HG03135 (cell line): ENCODE measurements at regions not wholly inside any gene's neighbourhood (a gene's known extent, or its start where the extent isn't known, plus 50 kb on each side); places are given as distances from the start of the nearest gene placed in this dataset.

ENCODE experiments used
- ATAC-seq: cut with Tn5 transposase; IDR thresholded peaks from one replicate; pipeline ENCODE4 v1.9.1; 2021; ENCODE audit warnings: mild to moderate bottlenecking, moderate library complexity; ENCODE audit not compliant: unreplicated experiment

GRCh38 chr5:117055517-117055916, 480.9 kb upstream of the SEMA6A start:
- ATAC-seq: no peak

DNA sequence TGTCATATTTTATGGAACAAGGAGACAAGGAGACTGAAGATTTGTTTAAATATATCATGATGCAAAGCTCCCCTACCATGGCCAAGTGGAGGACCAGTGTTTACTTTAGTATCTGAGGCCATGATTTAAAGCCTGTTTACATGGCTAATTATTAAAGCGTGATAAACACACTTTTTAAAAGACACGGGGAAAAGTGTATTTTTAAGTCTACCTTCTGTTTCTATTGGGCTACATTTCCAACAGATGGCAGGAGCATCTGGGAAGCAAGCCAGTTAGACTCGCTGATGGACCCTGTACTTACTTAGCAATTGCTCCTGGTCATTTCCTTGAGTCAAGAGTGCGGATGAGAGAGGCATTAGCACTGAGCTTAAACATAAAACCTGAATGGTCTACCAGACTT, 480.3 kb upstream of the SEMA6A start:
- ATAC-seq: no peak

- no peak for ATAC-seq
Observed at GRCh38 chr5:117054141-117054540, 479.5 kb upstream of the SEMA6A start.

- no peak for ATAC-seq
Observed at GRCh38 chr5:117041926-117042595, 467.4 kb upstream of the SEMA6A start.

- no peak for ATAC-seq
Observed at GRCh38 chr5:117039035-117039434, 464.4 kb upstream of the SEMA6A start.

DNA sequence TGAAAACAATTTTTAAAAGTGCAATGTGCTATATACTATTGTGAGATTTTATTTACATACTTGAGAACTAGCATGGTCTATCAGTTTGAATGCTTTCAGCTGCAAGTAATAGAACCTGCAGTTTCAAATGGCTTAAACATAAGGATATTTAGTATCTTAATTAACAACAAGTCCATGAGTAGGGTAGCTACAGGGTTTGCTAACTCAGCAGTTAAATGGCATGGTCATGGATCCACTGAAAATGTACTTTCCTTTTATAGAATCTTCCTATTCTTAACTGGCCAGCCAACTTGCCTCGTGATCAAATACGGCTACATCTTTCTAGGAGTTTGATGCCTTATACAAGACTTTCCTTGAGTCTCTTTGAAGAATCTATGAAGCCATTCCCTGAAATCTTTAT, 452.8 kb upstream of the SEMA6A start:
- ATAC-seq: no peak

DNA sequence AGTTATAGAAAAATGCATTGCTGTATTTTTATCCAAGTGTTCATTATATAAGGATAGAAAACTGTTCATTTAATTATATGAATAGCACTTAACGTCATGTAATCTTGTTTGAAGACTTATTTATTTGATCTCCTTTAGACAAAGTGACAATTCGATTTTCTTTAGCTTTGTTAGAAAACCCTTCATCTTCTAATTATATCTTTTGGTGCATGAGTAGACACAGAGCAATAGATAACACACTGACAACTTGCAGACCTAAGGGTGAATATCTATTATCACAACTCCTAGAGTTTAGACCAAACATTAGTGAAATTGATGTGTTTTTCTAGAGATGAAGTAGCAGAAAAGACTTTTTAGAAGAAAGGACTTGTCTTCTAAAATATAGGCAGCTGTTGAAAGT, 446.4 kb upstream of the SEMA6A start:
- no peak for ATAC-seq

DNA sequence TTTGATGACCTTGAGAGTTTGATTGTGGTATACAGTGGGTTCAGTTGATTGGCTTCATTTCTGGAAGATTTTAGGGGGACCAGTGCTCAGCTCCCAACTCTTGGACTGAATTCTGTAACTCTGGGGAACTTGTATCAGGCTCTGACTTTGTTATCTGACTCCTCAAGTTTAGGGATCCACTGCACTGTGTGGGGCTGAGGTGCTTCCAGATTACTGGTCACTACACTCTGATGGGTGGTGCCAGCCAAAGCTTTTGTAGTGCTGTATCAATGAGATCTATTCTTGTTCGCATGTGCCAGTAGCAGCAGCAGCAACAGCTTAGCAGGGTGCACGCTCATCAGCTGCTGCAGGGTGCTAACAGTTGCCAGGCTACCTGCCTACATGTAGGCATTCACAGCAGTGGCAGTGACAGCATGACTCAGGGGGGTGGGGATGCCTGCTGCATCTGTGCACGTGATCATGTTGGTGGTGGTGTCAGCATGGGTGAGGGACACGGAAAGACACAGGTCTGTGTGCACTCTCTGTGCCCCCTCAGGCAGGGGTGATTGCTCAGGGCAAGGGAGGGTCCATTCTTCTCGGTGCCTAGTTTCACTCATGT, 438.8 kb upstream of the SEMA6A start:
- ATAC-seq: no peak

- ATAC-seq: no peak
Observed at GRCh38 chr5:117010574-117010973, 436.0 kb upstream of the SEMA6A start.

DNA sequence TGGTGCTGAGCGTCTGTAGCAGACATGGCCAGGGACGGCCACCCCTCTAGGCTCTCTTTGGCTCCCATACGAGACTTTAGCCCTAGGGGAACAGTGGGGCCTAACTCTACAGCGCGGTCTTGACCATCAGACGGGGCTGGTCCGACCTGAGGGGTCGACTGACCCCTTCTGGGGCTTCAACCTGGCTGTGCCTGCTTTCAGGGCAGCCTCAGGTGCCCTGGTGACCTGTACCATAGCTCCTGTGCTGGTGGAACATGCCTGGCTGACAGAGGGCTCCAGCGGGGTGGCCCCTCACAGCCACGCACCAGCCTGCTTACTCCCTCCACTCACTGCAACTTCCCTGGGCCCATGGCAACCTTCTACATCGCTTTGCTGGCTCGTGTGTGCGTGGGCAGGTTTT, 423.4 kb upstream of the SEMA6A start:
- ATAC-seq: no peak

DNA sequence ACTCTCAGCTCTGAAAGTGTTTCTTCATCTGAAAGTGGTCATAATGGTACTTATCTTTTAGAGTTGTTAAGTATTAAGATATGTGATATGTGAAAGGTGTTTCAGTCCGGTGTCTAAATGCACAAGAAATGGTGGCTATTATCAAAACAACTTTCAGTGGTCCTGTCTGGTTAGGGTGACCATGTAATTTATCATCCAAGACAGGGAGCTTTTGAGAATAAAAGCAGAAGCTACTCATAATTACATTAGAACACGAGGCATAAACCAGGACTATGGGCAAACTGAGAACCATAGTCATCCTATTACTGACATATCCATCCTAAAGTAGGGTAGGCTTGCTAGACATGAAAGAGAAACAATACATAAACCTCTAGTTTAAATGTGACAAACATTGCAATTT, 418.1 kb upstream of the SEMA6A start:
- no peak for ATAC-seq

DNA sequence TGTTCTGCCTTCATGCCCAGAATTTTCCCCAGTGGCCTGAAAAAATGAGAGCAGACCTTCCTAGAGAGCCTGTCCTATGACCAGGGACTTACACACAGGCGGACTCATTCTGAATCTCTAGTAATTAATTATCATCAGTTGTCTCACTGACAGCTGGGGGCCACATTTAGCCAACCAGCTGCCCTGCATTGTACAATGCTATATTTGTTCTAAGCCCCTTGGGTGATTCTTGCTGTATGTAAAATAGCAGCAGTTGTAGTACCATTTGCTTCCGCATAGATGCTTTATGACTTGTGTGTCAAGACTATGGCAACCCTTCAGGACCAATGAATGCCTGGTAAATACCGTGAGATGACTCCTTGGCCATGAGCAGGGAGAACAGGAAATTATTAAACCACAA, 415.4 kb upstream of the SEMA6A start:
- ATAC-seq: no peak

DNA sequence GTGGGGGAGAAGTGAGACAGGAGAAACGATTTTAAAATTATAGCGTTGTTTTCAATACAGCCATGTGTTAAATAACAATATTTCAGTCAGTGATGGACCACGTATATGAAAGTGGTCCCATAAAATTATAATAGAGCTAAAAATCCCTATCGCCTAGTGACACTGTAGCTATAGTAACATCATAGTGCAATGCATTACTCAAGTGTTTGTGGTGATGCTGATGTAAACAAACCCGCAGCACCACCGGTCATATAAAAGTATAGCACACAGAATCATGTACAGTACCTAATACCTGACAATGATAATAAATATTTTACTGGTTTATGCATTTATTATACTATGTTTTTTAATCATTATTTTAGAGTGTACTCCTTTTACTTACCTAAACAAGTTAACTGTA, 407.4 kb upstream of the SEMA6A start:
- ATAC-seq: no peak

- ATAC-seq: no peak
Observed at GRCh38 chr5:116980581-116980980, 406.0 kb upstream of the SEMA6A start.

DNA sequence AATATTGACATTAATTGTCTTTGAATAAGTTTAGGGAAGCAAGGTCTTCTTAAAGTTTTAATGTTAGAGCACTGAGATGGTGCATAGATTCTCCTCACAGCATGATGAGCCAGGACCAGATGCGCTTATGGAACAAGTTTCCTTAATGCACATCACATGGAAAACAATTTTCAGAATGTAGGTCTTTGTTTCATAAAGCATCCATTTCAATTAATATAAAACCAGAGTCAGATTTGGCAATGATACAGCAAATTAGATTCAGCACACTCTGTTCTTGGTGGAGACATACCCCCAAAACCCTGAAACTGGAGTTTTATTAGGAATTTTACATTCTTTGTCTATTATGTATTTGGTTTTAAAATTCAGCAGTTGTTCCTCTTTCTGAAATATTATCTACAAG, 402.1 kb upstream of the SEMA6A start:
- ATAC-seq: no peak

- no peak for ATAC-seq
Observed at GRCh38 chr5:116971131-116971530, 396.5 kb upstream of the SEMA6A start.

DNA sequence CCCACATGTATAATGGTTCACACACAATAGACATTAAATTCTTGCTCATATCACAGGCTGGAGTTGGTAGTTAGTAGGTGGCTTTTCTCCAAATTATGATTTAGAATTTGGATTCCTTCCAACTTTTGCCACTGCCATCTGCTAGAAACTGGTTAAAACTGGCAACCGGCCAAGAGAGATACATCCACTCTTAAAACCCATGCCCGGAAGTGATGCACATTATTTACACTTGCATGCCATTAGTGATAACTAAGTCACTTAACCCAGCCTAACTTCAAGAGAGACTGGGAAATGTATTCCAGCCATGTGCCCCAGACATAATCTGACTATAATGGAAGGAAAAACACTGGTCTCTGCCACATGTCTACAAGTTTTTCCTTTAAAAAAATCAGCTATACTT, 395.7 kb upstream of the SEMA6A start:
- no peak for ATAC-seq

GRCh38 chr5:116964438-116964837, 389.8 kb upstream of the SEMA6A start:
- ATAC-seq: no peak

DNA sequence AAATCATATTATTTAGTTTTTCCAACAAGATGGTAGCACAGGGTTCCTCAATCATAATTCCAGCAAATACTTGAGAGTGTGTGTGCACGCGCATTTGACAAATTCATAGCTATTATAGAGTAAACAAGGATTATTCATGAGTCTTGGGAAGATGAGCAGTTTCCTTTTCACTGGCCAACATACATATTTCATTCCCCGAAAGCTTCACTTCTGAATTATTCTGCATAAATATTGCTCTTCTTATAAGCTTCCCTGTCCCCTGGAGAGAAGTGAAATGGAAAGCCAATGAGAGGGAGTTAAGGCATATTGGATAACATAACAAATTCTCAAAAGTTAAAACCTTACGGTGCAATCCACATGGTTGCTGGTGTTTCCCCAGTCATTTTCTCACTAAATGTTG, 386.4 kb upstream of the SEMA6A start:
- no peak for ATAC-seq

DNA sequence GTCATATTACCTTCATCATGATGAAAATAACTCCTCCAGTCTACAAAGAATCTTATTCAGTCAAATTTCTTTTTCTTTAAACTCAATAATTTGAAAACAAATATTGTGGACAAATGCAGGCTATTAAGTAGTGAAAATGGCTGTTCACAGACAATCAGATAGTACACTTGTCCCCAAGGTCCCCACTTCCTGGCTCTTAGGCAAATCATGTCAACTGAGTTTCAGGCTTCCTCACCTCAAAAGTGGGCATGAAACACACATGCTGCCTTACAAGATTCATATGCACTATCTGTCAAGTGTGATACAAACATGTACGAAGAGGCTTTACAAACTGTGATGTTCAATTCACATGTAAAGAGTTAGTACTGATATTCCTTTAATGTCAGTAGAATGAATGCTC, 385.2 kb upstream of the SEMA6A start:
- ATAC-seq: peak; percentile 57

DNA sequence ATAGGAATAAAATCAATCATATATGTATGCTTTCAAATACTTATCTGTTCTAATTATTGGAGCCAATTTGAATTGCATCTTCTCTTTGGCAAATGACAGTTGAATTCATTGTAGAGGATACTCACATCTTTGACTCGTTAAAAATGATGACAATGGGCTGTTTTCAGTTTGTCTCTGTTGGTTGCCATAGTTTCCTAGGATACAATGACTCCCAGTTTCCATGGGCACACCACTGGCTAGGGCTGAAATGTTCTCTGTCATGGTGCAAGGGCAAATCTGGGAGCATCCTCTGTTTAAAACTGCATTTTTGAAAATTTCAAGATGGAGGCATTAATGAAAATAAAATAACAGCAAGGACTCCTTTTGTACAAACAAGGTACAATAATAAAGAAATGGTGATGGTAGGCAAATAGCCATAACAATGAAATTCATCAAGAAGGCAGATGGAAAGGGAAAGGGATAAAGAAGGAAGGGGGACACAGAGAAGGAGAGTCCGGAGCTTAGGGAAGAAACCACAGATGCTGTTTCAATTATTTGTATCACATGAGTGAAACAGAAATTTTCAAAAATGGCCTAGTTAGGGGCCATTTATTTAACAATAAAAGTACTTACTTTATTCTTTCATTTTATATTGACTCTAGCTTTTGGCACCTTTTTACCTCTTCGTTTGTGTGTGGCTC, 378.8 kb upstream of the SEMA6A start:
- ATAC-seq: no peak

GRCh38 chr5:116951219-116951618, 376.6 kb upstream of the SEMA6A start:
- ATAC-seq: no peak
